GM12891 (cell line): ENCODE measurements at regions not wholly inside any gene's neighbourhood (a gene's known extent, or its start where the extent isn't known, plus 50 kb on each side); places are given as distances from the start of the nearest gene placed in this dataset.

ENCODE experiments used
- POLR2A ChIP-seq: IDR thresholded peaks from 2 replicates; pipeline ENCODE4 v1.6.1; 2011; ENCODE audit warnings: low read depth, low read length, control low read depth
- POLR2AphosphoS5 ChIP-seq: IDR thresholded peaks from 2 replicates; pipeline ENCODE4 v1.6.1; 2011; ENCODE audit warnings: low read depth, low read length, control low read depth
- POU2F2 ChIP-seq: IDR thresholded peaks from 2 replicates; pipeline ENCODE4 v1.6.1; 2011; ENCODE audit warnings: low read depth, mild to moderate bottlenecking, control low read depth, low read length, moderate library complexity
- SPI1 ChIP-seq: IDR thresholded peaks from 2 replicates; pipeline ENCODE4 v1.6.1; 2011; ENCODE audit warnings: low read depth, low read length, control low read depth

DNA sequence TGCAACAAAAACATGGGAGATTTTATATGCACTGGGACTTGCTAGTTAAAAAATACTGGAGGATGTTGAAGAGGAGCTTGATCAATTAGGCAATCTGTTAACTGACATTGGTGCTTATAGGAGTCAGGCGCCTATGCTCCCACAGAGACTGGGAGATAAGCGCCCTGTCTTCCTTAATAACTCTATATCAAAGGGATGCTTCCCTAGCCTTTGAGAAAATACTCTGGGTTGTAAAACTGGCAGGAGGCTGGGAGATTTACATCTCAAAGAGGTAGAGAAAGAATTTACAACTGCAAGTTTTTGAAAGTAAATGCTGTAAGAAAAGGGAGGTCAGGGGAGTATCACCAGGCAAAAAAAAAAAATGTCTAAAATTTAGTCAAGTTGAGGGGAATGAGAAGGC is 325.4 kb downstream of the PCDH10 start:
- TF ChIP-seq SPI1 (no peak), POLR2A (no peak), POU2F2 (no peak), POLR2AphosphoS5 (no peak)
